SK-N-SH treated with all-trans-retinoic acid at 6 μM for 48 hours (cell line): ENCODE measurements at regions not wholly inside any gene's neighbourhood (a gene's known extent, or its start where the extent isn't known, plus 50 kb on each side); places are given as distances from the start of the nearest gene placed in this dataset.

ENCODE experiments used
- ATAC-seq: fragments of 200-7000 bp; cut with Tn5 transposase; 3 replicates; pipeline ENCODE4 v1.9.1; 2020; ENCODE audit warnings: mild to moderate bottlenecking, moderate library complexity
- ARNTL ChIP-seq: fragments of 450-650 bp; formaldehyde crosslinking; IDR thresholded peaks from 2 replicates; pipeline ENCODE4 v1.5.0; 2020; ENCODE audit warnings: low read depth, mild to moderate bottlenecking, moderate library complexity, borderline replicate concordance
- BACH2 ChIP-seq: fragments of 250-450 bp; sonication (Bioruptor Pico); IDR thresholded peaks from 2 replicates; pipeline ENCODE4 v1.9.0; 2021; ENCODE audit warnings: mild to moderate bottlenecking, borderline replicate concordance
- CREB5 ChIP-seq: fragments of 250-450 bp; sonication (Bioruptor Pico); IDR thresholded peaks from 2 replicates; pipeline ENCODE4 v1.5.1; 2020; ENCODE audit warnings: low read depth, mild to moderate bottlenecking, moderate library complexity
- CSDC2 ChIP-seq: fragments of 250-450 bp; sonication (Bioruptor Pico); IDR thresholded peaks from 2 replicates; pipeline ENCODE4 v1.5.0; 2020; ENCODE audit warnings: mild to moderate bottlenecking, moderate library complexity
- CSRNP3 ChIP-seq: fragments of 250-450 bp; sonication (Bioruptor Pico); IDR thresholded peaks from 2 replicates; pipeline ENCODE4 v1.5.1; 2021; ENCODE audit warnings: mild to moderate bottlenecking, moderate library complexity
- ESRRG ChIP-seq: fragments of 250-450 bp; sonication (Bioruptor Pico); IDR thresholded peaks from 2 replicates; pipeline ENCODE4 v1.6.1; 2021; ENCODE audit warnings: mild to moderate bottlenecking
- GLIS3 ChIP-seq: fragments of 250-450 bp; sonication (Bioruptor Pico); IDR thresholded peaks from 2 replicates; pipeline ENCODE4 v1.5.0; 2020; ENCODE audit warnings: mild to moderate bottlenecking, moderate library complexity
- ISL1 ChIP-seq: fragments of 250-450 bp; sonication (Bioruptor Pico); IDR thresholded peaks from 2 replicates; pipeline ENCODE4 v2.1.2; 2022; ENCODE audit warnings: mild to moderate bottlenecking, moderate library complexity
- PATZ1 ChIP-seq: fragments of 250-450 bp; sonication (Bioruptor Pico); IDR thresholded peaks from 2 replicates; pipeline ENCODE4 v1.8.0; 2020; ENCODE audit warnings: mild to moderate bottlenecking, moderate library complexity, borderline replicate concordance
- POU6F1 ChIP-seq: fragments of 250-450 bp; sonication (Bioruptor Pico); IDR thresholded peaks from 2 replicates; pipeline ENCODE4 v1.8.0; 2021; ENCODE audit warnings: low read depth, mild to moderate bottlenecking, moderate library complexity, borderline replicate concordance
- PPARA ChIP-seq: fragments of 250-450 bp; sonication (Bioruptor Pico); IDR thresholded peaks from 2 replicates; pipeline ENCODE4 v1.5.0; 2020; ENCODE audit warnings: mild to moderate bottlenecking, borderline replicate concordance
- RARB ChIP-seq: fragments of 250-450 bp; sonication (Bioruptor Pico); IDR thresholded peaks from 2 replicates; pipeline ENCODE4 v1.8.0; 2021; ENCODE audit warnings: mild to moderate bottlenecking, moderate library complexity
- SNAI2 ChIP-seq: fragments of 250-450 bp; sonication (Bioruptor Pico); IDR thresholded peaks from 2 replicates; pipeline ENCODE4 v1.5.0; 2020; ENCODE audit warnings: mild to moderate bottlenecking, moderate library complexity
- TCF4 ChIP-seq: fragments of 250-450 bp; sonication (Bioruptor Pico); IDR thresholded peaks from 2 replicates; pipeline ENCODE4 v1.8.0; 2021; ENCODE audit warnings: mild to moderate bottlenecking, moderate library complexity, borderline replicate concordance
- TOX ChIP-seq: fragments of 250-450 bp; sonication (Bioruptor Pico); IDR thresholded peaks from 2 replicates; pipeline ENCODE4 v1.8.0; 2021; ENCODE audit warnings: mild to moderate bottlenecking, moderate library complexity, borderline replicate concordance
- TSHZ2 ChIP-seq: fragments of 250-450 bp; sonication (Bioruptor Pico); IDR thresholded peaks from 2 replicates; pipeline ENCODE4 v1.5.0; 2020; ENCODE audit warnings: mild to moderate bottlenecking, moderate library complexity
- ZC3H10 ChIP-seq: fragments of 250-450 bp; sonication (Bioruptor Pico); IDR thresholded peaks from 2 replicates; pipeline ENCODE4 v1.5.1; 2021; ENCODE audit warnings: mild to moderate bottlenecking, moderate library complexity
- ZFP3 ChIP-seq: fragments of 250-450 bp; sonication (Bioruptor Pico); IDR thresholded peaks from 2 replicates; pipeline ENCODE4 v1.5.0; 2020; ENCODE audit warnings: mild to moderate bottlenecking, moderate library complexity
- ZFP30 ChIP-seq: fragments of 450-650 bp; formaldehyde crosslinking; IDR thresholded peaks from 2 replicates; pipeline ENCODE4 v1.5.0; 2022; ENCODE audit warnings: mild to moderate bottlenecking, moderate library complexity
- ZNF565 ChIP-seq: fragments of 450-650 bp; formaldehyde crosslinking; conservative IDR thresholded peaks from 2 replicates; pipeline ENCODE4 v1.5.0; 2020; ENCODE audit warnings: low read depth, mild to moderate bottlenecking, moderate library complexity
- ZNF70 ChIP-seq: fragments of 450-650 bp; formaldehyde crosslinking; IDR thresholded peaks from 2 replicates; pipeline ENCODE4 v1.5.0; 2020; ENCODE audit warnings: mild to moderate bottlenecking, moderate library complexity
- ZNF8 ChIP-seq: fragments of 450-650 bp; formaldehyde crosslinking; IDR thresholded peaks from 2 replicates; pipeline ENCODE4 v1.5.0; 2020; ENCODE audit warnings: mild to moderate bottlenecking, moderate library complexity

- ATAC-seq, result peak; percentile 85
These were observed 145.8 kb upstream of the SPRY1 start for GRCh38 chr4:123250843-123251242.

GRCh38 chr4:123255971-123256370 lies 140.6 kb upstream of the SPRY1 start:
- ATAC-seq, result no peak

More at GRCh38 chr4:123250843-123251242, 145.8 kb upstream of the SPRY1 start:
- TF ChIP-seq ISL1 (CRISPR knock-in tag) (0 out of 2 replicates have a peak, but pooled peaks have one; percentile 12), TOX (CRISPR knock-in tag) (no peak)

GRCh38 chr4:123256901-123257300 lies 139.7 kb upstream of the SPRY1 start:
- TF ChIP-seq CSRNP3 (no peak), ZFP30 (CRISPR knock-in tag) (no peak), SNAI2 (no peak), CREB5 (CRISPR knock-in tag) (no peak), ZC3H10 (CRISPR knock-in tag) (no peak), ZFP3 (no peak), GLIS3 (CRISPR knock-in tag) (no peak), PATZ1 (no peak), ESRRG (CRISPR knock-in tag) (no peak), ISL1 (CRISPR knock-in tag) (no peak), TCF4 (no peak), ARNTL (CRISPR knock-in tag) (no peak), RARB (CRISPR knock-in tag) (no peak), ZNF70 (CRISPR knock-in tag) (no peak), BACH2 (no peak), POU6F1 (CRISPR knock-in tag) (no peak), CSDC2 (no peak)
- ATAC-seq, result no peak

More at GRCh38 chr4:123255971-123256370, 140.6 kb upstream of the SPRY1 start:
- TF ChIP-seq ZFP3 (no peak), CREB5 (CRISPR knock-in tag) (no peak), SNAI2 (no peak), PPARA (CRISPR knock-in tag) (no peak)

- no peak for ATAC-seq
- TF ChIP-seq ZNF8 (no peak), ZFP3 (no peak), ZC3H10 (CRISPR knock-in tag) (no peak), CSDC2 (no peak), CREB5 (CRISPR knock-in tag) (no peak), ARNTL (CRISPR knock-in tag) (no peak), BACH2 (no peak), POU6F1 (CRISPR knock-in tag) (no peak), TCF4 (no peak), TSHZ2 (CRISPR knock-in tag) (no peak), GLIS3 (CRISPR knock-in tag) (no peak), ZNF565 (no peak), ZFP30 (CRISPR knock-in tag) (no peak), TOX (CRISPR knock-in tag) (no peak), ISL1 (CRISPR knock-in tag) (no peak)
These were observed 139.0 kb upstream of the SPRY1 start for GRCh38 chr4:123257591-123257990.
